ENCODE measurements at regions not wholly inside any gene's neighbourhood (a gene's known extent, or its start where the extent isn't known, plus 50 kb on each side); places are given as distances from the start of the nearest gene placed in this dataset.

DNA sequence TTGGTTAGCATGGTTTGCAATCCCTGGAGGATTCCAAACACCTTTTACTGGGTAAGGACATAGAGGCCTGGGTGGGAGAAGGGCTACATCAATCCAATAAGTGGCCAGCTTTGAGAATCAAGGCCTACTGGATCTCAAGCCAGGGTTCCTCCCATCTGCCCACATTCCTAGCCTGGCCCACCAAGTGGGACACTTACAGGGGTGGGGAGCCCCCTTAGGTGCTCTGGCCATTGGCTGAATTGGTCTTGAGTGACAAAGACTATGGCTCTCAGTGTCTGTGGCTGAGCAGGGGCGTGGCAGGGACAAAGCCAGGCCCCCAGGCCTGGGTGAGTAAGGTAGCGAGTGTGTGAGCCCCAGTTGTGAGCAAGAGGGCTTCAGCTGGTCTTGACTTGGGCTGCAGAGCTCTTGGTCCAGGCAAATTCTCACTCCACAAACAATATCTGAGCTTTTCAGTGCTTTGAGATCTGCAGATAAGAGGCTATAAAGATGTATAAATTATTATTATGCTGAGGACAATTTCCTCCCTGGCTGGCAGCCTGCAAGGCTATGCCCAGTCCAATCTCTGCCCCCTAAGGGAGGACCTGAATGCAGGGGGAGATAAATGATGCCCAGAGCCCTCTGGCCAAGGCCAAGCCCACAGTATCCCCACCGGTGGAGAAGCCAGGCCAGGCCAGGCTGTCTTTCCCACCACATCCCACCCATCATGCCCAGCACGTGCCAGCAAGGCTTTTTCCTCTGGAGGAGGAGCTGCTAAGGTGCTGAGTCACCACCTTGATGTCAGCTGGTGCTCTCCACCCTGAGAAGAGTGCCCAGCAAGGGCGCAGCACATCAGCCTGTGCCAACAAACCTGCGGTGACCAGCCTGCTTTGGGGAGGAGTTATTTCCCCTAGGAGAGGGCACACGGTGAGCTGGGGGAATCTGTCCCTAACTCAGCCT lies 80.7 kb upstream of the DUSP5 start:
- no peak for DNase-seq

DNA sequence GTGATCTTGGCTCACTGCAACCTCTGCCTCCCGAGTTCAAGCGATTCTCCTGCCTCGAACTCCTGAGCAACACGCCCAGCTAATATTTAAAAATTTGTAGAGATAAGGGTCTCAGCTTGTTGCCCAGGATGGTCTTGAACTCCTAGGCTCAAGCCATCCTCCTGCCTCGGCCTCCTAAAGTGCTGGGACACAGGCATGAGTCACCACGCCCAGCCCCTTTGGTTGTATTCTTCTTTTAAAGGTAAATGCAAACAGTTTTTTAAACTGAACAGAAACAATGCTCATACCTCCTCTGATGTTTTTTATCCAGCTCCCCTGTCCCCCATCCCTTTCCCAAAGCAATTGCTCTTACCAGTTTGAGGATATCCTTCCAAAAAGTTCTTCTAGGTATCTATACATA lies 79.5 kb upstream of the DUSP5 start:
- DNase-seq: no peak

DNA sequence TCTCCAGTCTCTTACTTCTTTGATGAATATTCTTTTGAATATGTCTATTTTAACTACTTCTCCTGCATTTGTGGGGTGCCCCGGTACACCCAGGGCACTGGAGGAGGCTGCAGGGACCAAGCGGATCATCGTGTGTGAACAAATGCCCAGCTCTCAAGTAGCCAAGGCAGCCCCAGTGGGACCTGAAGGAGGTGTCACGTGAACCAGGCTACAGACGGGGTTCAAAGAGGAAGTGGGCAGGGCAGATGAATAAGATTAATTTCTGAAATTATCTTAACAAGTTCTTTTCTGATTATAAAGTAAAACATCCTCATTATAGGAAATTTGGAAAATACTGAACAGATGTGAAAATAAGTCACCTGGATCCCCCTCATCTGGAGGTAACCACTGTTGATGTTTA lies 78.4 kb upstream of the DUSP5 start:
- DNase-seq: peak in 1 of 5 experiments; percentile 41

GRCh38 chr10:110420401-110421193 lies 77.1 kb upstream of the DUSP5 start:
- DNase-seq: peak in 1 of 5 experiments; percentile 29

DNA sequence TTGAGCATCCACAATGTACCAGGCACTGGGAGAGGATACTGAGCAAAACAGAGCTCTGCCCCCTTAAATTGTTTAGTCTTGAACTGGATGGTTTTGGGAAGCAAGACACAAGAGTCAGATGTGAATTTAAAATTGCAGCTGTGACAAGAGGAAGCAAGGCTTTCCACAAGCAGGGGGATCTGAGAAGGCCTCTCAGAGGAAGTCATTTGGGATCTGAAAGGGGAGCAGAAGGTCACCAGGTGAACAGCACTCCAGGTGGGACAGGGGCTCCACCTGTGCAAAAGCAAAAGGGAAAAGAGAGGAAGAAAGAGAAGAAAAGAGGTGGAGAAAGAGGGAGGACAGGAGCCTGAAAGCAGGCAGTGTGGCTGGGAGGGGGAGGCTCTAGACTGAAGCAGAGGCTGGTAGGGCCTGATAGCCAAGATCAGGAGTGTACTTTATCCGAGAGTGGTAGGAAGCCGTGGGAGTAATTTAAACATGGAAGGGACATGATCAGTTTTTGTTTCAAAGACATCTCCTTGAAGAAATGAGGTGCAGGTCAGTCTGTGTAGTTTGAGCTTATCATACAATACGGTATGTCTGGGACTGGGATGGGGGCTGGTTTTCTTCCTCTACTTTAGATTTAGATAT lies 76.1 kb upstream of the DUSP5 start:
- no peak for DNase-seq

- DNase-seq: no peak
These were observed 75.2 kb upstream of the DUSP5 start for GRCh38 chr10:110422548-110422947.

DNA sequence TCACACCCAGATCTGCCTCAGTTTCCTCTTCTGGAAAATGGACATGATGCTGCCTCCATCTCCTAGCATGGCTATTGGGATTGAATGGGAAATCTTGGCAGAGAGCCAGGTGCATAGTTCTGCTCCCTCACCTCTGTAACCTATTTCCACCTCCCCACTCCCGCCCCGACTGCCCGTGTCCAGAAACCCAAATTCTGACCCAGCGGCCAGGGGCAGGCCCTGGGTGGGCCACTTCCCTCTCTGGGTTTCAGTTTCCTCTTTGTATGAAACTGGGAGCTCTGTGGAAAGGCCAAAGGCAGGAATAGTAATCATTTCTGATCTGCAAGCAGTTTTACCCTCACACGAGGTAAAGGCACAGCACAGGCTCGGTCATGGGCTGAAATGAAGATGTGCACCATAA lies 74.1 kb upstream of the DUSP5 start:
- DNase-seq: no peak

DNA sequence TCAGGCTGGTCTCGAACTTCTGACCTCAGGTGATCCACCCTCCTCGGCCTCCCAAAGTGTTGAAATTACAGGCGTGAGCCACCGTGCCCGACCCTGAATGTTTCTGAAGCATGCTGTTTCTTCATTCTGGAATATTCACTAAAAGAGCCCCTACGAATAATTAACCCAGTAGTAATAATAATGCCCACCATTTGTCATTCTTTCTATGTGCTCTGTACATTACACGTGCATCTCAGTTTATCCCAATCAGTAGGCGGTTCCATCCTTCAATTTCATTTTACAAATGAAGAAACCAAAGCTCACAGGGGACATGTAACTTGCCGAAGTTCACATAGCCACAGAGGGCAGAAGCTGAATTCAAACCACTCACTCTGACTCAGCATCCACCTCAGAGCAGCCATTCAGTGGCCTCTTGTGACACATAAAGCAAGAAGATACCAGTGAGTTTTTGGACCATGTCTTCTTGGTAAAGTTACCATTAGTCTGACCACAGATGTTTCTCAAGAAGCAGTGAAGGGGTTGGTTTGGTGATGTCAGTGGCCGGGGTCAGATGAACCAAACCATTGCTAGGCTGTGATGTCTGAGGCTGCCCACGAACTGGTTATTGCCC lies 71.9 kb upstream of the DUSP5 start:
- peak in 2 of 5 experiments; percentile 20 to 95 for DNase-seq

DNA sequence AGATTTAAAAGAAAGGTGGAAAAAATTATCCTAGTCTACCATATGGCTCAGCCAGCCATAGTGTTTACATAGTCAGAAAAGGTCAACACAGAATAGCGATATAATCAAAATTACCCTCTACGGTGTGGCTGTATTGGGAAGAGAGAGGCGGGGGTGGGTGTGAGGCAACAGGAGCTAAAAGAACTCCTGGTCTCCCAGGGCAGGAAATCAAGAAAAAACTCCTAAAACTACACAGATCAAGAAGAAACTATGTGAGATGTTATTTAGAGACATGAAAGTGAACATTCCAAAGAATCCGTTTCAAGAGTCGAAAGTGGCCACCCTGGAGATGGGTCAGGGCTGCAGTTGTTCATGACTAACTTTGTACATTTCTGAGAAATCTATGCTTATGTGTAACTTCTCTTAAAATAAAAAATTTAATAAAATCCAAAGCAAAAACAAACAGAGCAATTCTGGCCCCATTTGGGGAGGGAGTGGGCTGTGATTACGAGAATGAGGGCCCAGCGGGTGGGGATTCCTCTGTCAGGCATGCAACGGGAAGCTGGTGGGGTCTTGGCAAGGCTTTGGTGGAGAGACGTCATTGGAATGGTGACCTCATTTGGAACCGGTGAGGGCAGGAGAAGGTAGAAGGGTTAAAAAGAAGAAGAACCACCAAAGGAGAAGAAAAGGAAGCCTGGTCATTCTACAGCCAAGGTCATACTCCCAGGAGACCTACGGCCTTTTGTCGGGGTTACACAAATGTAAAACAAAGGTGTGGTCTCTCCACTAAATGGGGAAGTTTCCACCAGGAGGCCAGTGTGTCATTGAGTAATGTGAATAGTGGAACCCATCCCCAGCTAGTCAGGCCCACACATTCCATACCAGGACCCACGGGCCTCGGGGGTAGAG lies 71.2 kb upstream of the DUSP5 start:
- DNase-seq: no peak

DNA sequence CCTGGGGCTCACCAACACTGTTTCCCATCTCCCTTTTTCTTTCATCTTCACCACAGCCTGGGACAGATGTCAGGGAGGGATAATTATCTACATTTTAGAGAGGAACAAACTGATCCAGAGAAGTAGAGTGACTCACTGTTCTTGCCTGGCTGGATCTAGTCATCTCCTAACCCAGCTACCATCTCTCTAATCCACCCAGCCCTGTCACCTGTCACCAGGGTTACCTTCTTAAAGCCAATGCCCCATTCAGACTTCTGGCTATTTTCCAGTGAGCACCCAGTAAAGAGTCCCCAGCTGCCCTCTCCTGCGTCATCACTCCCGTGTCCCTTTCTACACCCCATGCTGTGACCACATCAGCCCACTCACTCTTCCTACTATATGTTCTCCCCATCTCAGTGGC lies 68.4 kb upstream of the DUSP5 start:
- DNase-seq: peak in 1 of 5 experiments; percentile 23

- no peak for DNase-seq
These were observed 67.1 kb upstream of the DUSP5 start for GRCh38 chr10:110430340-110431273.

- no peak for DNase-seq
These were observed 66.0 kb upstream of the DUSP5 start for GRCh38 chr10:110431659-110432058.

- DNase-seq: no peak
These were observed 65.6 kb upstream of the DUSP5 start for GRCh38 chr10:110432084-110432483.

DNA sequence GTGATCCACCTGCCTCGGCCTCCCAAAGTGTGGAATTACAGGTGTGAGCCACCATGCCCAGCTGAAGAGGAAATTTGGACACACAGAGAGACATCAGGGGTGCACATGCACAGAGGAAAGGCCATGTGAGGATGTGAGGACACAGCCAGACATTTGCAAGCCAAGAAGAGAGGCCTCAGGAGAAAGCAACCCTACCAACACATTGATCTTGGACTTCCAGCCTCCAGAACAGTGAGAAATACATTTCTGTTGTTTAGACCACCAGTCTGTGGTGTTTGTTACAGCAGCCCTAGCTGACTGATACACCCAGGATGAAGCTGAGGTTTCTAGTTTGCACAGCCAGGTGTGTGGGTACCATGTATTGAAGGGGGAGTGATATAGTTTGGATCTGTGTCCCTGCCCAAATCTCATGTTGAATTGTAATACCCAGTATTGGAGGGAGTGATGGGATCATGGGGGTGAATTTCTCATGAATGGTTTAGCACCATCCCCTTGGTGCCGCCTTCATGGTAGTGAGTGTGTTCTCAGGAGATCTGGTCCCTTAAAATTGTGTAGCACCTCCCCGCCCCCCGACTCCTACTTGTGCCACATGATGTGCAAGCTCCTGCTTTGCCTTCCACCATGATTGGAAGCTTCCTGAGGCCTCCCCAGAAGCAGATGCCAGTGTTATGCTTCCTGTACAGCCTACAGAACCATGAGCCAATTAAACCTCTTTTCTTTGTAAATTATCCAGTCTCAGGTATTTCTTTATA lies 64.7 kb upstream of the DUSP5 start:
- no peak for DNase-seq

GRCh38 chr10:110433740-110434139 lies 64.0 kb upstream of the DUSP5 start:
- DNase-seq: no peak

GRCh38 chr10:110434489-110435096 lies 63.1 kb upstream of the DUSP5 start:
- DNase-seq: no peak

DNA sequence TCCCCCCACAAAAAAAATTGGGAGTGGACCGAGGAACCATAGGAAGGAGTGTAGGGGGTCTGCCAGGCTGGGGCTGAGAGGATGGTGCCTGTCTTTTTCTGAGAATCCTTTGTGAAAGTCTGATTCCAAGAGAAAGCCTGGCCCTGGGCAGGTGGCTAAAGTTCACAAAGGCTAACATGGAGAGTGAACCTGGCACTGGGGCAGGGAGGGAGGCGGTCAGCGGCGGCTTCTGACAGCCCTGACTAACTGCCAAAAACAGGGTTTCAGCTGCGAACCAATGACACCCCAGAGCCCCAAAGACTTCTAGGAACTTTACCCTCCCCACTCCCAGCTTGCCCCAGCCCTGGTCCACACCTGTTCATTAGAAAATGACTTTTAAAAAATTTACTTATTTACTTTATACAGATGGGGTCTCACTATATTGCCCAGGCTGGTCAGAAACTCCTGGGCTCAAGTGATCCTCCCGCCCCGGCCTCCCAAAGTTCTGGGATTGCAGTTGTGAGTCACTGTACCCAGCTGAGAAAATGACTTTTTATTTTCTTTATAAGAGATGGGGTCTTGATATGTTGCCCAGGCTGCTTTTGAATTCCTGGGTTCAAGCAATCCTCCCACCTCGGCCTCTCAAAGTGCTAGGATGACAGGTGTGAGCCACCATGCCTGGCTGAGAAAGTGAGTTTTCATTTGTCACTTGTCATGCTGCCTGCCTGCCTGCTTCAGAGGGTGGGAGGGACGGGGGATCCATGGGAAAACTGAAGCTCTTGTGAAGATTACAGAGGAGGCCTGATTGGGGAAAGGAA lies 61.0 kb upstream of the DUSP5 start:
- no peak for DNase-seq

DNA sequence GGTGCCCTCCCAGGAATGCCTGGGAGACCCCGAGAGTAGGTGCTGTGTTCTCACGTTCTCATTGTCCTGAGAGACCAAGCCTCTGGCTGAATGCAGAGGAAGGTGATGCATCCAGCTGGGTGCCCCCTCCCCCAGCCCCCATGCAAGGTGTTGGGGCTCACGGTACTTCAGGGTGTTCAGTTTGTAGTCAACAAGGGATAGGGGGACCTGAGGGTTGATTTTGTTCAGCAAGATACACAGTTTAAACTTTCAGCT lies 60.4 kb upstream of the DUSP5 start:
- DNase-seq: no peak
